Activated CD8-positive, alpha-beta memory T cell treated with anti-CD3 and anti-CD28 coated beads for 1 hour (primary cell): ENCODE measurements at regions not wholly inside any gene's neighbourhood (a gene's known extent, or its start where the extent isn't known, plus 50 kb on each side); places are given as distances from the start of the nearest gene placed in this dataset.

Experiments
- DNase-seq, 2 donors: peaks; one replicate each; pipeline ENCODE4 v3.0.0-alpha.2; 2020; ENCODE audit warnings: low read depth in 1 of 2; ENCODE audit errors: extremely low read depth in 1 of 2

DNA sequence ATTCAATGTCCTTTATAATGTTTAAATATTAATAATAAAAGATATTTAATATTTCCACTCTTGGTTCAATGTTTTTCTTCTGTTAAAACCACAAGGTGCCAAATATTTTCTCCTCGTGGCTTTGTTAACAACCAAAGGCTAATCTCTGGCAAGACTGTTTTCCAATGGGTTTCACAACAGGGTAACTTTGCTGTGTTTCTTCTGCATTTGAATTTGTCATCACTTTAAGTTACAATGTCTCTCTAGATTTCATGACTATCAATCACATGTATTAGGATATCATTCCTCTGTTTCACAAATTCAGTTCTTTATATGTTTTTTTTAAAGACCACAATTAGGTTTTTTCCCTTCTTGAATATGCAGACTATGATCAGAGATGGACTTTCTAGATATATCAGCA, 469.8 kb upstream of the ACVR2A start:
- DNase-seq: no peak

DNA sequence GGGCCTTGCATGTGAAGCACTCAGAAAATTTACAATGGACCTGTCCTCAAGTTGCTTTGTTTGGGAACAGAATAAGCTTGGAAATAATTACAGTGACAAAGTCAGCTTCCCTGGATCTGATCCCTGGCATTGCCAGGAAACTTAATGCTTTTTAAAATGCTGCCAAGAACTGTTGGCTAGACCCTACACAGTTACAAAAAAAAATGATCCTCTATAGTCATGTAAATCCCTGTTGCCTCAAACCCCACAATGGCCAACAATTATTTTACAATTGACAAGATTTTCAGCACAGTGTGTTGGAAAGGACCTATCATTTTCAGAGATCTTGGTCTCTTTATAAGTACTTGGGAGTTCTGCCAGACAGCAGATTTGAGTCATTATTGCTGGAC, 470.4 kb upstream of the ACVR2A start:
- DNase-seq: no peak

DNA sequence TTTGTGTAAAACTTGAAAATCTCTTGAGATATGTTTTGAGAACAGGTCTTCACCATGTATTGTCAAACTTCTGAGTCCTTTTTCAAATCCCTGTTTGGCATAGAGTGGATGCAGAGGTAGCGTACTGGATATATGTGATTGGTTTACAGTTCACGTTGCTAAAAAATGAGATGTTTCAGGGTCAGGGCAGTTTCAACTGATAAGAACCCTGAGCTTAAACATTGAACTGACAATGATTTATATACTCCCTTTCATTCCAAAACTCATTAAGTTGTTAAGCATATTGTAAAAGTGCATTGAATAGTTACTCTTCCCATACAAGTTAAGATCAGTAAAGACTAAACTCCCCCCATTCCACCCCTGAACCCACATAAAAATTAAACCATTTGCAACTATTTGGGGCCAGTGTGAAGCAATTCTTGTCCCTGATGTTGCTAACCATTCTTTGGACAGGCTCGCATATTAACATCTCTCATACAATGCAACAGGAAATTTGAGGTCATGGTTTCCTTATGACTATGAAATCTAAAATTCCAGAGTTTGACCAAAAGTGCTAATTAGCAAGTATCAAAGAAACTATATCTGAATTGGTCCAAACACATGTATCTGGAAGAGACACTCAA, 470.9 kb upstream of the ACVR2A start:
- DNase-seq: no peak

DNA sequence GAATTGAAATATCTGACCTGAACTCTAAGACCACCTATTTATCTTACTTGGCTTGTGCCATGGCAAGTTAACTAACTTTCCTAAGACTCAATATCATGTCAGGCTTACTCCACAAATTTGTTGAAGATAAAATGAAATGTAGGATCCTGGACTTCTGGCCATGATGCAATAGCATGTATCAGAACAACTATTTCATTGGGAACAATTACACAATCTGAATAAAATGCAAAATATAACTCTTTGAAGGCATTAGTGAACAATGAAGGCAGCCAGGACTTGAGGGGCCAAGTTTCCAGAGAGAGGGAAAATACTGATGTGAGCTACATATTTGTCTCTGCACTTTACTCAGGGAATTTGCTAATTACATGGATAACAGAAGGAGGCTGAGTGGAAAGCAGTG, 476.5 kb upstream of the ACVR2A start:
- DNase-seq: no peak

DNA sequence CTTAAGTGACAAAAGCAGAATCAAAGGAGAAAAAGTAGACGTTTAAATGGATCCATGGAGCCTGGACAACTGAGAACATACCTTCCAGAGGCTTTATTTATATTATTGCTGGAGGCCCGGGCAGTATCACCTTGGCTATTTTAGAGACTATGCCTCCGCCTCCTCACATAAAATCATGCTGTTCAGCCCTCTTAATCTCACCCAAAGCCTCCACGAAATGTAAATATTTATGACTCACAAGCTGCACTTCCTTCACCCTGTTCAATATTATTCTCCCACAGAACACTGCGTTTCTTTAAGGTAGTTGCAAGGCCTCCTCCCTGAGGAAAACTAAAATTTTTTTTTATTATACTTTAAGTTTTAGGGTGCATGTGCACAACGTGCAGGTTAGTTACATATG, 478.6 kb upstream of the ACVR2A start:
- DNase-seq: no peak

DNA sequence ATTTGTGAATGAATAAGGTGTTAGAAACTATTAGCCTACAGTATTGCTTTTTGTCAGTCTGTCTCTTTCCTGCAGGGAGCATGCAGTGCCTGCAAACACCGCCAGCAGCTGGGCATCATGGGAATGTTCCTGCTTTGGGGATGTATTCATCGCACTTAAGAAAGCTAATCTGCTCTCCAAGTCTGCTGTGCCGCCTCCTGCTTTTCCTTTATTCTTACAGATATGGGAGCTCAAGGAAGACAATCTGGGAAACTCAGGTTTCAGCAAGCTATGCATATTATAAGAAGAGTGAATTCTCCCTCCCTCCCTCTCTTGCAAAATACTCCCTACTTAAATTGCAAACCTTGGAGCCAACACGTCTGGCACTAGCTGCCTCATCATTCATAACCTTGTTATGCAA, 479.2 kb upstream of the ACVR2A start:
- DNase-seq: no peak

DNA sequence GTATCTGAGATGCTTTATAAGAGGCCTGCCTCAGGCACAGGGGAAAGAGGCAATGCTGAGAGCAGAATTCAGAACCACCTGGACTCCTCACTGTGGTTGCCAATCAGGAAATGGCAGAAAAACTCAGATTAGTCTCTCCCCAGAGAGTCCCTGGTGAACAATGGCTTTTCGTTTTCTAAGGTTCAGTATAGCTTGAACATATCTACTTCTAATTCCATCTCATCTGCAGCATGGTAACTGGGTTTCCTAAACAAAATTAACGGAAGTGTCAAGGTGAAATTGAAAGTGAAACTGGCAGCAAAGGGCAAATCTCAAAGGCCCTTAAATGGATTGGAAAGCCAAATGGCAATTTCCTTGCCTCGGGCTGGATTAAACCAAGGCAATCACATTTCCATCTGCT, 480.2 kb upstream of the ACVR2A start:
- DNase-seq: no peak

DNA sequence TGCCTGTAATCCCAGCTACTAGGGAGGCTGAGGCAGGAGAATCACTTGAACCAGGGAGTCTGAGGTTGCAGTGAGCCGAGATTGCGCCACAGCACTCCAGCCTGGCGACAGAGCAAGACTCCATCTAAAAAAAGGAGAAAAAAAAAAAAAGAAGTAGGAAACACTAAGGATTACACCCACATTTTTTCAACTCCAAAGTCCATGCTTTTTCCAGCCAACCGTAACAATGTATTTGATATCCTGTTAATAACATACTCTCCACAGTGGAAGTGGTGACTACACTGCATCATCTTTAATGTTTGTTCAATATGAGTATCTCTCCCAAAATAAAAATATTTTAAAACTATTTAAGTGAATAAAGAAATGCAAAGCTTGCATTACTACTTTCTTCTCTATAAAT, 481.6 kb upstream of the ACVR2A start:
- DNase-seq: no peak

DNA sequence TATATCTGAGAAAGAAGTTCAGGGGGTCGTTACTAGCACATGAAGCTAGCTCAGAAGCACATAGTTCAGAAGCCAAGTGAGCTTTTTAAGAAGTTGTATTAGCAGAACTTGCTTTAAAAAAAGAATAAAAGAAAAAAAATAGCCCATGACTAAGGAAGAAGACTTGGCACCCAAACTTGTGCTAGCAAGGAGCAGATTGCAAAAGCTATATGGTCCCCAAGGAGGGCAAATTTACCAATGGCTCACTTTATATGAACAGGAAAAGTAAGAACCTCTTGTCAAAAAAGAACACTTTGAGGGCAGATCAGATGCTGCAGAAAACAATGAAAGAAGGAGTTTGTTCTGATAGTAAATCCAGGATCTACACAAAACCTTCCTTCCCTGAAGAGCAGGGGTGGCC, 486.5 kb upstream of the ACVR2A start:
- no peak for DNase-seq

DNA sequence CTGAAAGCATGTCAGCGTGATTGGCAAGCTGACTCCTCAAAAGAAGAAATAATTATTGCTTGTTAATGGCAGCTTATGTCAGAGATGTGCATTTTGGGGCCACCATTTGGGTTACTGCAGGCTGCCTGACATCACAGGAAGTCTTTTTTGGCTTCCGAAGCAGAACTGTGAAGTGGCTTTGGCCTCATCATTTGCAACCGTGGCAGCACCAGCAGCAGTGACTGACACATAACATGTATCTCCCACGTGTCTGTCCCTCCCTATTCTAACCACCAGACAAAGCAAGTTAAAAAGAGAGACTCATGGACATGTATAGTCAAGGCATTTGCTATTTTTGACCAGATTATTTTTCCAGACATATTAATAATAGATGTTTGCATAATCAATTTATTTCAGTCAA, 488.7 kb upstream of the ACVR2A start:
- no peak for DNase-seq

DNA sequence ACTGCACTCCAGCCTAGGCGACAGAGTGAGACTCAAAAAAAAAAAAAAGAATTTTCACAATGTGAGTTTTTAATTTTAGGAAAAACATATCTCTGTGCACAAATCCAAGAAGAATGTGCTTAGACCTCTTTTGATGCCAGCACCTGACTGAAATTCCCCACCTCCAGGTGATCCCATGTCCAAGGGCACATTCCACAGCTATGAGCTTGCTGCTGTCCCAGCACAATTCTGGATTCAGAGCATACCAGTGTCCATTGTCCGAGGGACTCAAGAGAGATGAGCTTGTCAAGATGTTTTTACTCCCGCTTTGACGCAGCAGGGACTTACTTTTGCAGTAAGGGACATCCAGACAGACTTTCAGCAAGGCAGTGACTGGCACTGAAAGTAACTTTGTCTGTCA, 489.1 kb upstream of the ACVR2A start:
- DNase-seq: no peak

DNA sequence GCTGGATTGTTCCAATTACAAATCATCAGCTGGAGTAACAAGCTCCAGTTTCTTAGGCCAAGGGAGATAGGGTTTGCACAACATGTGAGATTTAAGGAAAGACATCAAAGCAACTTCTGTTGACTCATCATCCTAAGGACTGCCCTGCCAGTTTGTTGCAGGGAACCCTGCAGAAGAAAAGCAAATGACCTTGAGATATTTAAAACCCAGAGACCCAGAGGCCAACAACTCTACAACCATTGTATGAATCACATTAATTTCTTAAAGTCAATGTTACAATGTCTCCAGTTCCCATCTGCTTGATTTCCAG, 491.8 kb upstream of the ACVR2A start:
- no peak for DNase-seq

DNA sequence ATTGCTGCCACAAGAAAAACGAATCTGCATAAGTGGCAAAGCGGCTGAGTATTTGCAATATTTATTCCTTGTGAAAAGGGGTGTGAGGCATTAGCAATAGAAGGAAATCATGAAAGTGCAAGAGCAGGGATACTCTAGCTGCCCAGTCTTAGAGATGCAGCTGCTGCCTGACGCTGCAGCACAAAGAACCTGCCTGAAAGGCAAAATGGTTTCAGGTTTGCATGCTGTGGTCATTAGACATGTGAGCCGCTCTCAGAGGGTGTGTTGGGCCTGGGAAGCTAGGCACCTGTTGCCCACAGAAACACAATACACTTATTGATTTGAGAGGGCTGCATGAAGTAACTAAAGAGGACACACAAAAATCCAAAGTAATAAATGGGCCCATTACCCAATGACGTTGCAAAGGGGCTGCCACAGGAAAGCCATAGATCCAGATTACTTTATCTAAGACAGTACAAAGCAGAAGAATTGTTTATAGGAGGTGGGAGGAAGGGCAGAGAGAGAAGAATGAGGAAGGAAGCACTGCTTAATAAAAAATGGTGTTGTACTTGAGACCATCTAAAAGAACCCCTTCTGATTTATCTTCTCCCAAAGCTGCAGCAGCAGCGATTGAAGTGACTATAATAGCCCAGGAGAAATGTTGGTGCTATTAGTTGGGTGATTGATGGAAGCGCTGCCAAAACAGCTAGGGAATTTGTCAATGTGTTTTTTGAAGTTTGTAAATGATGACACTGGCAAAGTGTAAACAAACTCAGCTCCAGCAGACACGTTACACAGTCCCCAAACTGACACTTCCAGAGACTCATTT, 492.4 kb upstream of the ACVR2A start:
- no peak for DNase-seq

DNA sequence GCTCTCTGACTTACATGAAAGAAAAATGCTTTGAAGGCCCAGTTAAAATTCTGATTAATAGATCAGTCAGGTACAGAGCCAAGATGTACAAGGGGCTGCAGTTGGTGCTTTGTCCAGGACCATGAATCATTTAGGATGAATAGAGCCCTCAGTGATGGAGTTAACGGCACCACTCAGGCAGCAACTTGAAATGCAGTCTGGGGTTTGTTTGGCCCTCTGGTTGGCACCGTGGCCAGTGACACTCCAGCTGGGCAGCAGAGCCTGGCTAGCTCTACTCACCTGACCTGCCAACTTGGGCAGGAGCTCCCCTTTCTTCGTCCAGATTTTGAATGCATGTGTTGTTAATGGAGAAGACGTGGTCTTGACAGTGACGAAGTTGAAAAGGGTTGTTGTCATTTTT, 493.0 kb upstream of the ACVR2A start:
- DNase-seq: no peak

DNA sequence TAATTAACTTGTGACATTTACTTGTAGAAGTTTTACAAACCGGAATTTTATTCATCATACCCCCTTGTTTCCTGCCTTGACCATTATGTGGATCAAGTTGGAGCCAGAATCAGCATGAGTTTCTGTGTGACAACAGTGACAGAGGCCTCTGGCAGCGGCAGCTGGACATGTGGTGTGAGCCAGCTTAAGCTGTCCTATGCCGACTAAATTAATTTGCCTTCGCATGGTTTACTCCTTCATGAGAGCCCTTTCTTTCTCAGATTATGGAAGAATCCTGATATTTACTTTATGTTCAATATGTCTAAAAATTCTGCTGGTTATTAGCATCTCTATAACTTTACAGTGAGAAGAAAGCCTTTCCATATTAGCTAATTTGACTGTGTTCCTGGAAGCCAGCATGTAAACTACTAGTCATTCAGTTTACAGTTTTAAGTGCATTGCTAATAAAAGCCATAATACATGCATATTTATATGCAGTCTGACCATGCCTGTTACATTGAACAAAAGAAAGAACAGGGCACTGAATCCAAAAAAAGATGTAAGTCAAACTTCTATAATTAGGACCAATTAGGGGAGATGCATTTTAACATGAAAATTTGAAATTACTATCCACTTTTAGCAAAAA, 495.8 kb upstream of the ACVR2A start:
- DNase-seq: no peak

DNA sequence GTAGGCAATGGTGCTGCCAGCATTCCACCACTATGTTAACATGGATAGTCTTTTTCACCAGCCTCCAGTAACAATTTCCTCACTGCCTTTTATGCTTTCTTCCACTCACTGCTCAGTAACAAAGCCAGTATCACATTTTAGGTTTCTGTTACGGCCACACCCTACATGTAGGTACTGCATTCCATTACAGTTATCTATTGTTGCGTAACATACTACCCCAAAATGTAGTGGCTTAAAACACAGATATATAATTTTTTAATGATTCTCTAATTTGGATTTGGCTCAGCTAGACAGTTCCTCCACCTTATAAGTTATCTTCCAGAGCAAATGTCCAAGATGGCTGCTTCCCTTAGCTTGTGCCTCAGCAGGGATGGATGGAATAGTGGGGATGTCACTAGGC, 498.7 kb upstream of the ACVR2A start:
- no peak for DNase-seq

DNA sequence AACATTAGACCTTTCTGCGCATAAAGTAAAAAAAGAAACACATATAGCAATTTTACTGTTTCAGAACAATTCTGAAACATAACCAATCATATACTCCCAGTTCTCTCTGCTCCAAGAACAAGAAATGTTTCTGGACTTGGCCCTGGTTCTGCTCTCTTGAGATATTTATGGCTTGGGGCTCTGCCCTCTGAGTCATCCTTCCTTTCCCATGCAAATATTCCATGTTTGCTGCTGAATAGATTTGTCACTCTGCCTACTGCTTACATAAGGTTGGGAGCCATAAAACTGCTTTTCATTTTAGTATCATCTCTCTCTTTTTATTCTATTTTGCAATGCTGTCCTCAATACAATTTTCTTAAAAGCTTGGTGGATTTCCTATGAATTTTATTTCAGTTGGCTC, 499.6 kb upstream of the ACVR2A start:
- DNase-seq: no peak

DNA sequence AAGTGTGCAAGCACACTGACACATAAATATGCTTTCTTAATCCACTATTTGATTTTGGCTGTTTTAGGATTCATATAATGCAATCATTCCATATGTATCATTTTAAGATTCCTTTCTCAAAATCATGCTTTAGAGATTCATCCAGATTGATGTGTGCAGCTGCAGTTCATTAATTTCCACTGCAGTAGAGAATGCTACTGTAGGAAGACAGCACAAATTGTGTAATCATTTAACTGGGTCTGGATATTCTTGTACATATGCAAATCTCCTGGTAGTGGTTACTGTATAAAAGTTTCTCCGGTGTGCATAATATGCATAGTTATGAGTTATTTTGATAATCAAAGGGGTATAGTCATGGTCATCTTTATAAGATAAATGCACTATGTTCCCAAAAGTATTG, 502.5 kb upstream of the ACVR2A start:
- DNase-seq: no peak

DNA sequence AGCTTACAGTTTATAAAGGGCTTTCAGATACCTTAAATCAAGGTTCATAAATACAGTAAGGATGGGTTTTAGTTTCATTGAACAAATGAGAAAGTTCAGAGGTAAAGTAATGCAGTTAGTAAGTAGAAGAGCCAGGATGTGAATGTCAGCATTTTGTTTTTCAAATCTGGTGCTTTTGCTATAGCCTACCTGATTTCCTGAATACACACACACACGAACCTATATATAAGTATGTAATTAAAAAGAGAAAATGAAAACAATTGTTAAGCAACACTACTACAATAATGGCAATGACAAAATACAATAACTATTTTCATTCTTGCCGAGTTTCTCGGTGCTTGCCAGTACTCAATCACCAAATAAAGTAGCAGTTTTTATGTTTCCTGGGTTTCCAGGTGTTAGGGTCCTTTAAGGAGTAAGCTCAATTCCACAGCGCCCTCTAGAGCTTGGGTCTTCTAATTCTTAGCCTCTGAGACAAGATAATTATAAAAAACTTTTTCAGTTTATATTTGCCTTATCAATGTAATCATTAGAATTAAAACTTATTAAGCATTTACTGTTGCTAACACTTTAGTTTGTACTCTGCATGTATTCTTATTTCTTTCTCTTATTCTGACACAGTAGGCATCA, 512.9 kb upstream of the ACVR2A start:
- DNase-seq: peak in 1 of 2 donors; percentile 18

DNA sequence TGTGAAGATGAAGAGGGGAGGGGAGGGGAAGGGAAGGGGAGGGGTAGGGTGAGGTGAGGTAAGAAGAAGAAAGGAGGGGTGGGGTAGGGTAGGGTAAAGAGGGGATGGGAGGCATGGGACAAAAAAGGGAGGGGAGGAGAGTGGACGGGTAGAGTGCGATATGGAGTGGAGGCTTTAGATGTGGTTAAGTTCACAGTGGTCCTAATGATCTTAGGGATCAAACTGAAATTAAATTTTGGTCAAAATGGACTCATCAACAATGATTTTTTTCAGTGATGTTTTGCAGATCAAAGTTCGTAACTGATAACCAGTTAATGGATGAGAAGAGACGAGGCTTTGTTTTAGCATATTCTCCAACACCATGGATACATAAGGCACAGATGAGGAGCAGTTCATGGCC, 513.9 kb upstream of the ACVR2A start:
- no peak for DNase-seq

DNA sequence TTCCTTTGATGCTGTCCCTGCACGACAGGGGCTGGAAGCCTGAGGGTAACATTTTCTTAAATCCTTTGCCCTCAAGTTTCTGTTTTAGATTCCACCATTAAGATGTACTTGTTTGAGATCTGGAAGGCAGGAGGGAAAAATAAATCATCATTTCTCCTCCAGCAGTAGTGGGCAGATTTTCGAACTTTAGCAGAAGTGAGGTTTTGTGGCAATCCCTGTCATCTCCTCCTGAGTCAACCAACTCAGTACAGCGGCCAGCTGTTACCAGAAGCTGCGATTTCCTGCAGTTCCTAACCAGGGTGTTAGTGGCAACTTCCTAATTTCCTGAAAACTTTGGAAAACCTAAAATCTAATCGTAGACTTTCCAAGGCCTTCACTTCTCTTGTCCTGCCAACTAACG, 517.2 kb upstream of the ACVR2A start:
- no peak for DNase-seq

DNA sequence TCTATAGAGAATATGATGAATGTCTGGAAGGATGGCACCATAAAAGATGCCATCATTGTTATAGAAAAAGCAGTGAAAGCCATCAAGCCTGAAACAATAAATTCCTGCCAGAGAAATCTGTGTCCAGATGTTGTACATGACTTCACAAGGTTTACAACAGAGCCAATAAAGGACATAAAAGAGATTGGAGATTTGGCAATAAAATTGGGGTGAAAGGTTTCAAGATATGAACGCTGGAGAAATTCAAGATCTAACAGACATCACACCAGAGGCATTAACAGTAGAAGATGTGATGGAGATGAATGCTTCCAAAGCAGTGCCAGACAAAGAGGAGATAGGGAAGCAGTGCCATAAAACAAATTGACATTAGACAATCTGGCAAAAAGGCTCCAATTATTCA, 518.8 kb upstream of the ACVR2A start:
- DNase-seq: no peak
